ENCODE measurements at regions not wholly inside any gene's neighbourhood (a gene's known extent, or its start where the extent isn't known, plus 50 kb on each side); places are given as distances from the start of the nearest gene placed in this dataset.

- 79% methylated on average over 4 of the region's 4 CpGs for WGBS
- Histone ChIP-seq H3K27ac (ENCODE audit: low read depth in 1 of 2, low read length in 2 of 2) (no peak overlapping the region), H3K9ac (ENCODE audit: low read depth in 1 of 2, low read length in 2 of 2) (no peak overlapping the region), H3K4me1 (ENCODE audit: control insufficient read depth in 4 of 4, insufficient read depth in 4 of 4, low read length in 3 of 4) (no peaks in the 10 kb centered on the region), H3K27me3 (ENCODE audit: control insufficient read depth in 4 of 4, insufficient read depth in 4 of 4, low read length in 3 of 4) (no peaks in the 10 kb centered on the region), H3K9me3 (ENCODE audit: control insufficient read depth in 4 of 4, low read length in 3 of 4) (no peaks in the 10 kb centered on the region), H3K4me3 (ENCODE audit: low read depth in 1 of 3, low read length in 3 of 3) (no peak overlapping the region), H3K36me3 (ENCODE audit: control insufficient read depth in 4 of 4, insufficient read depth in 3 of 4, low read depth in 1 of 4, low read length in 3 of 4) (no peaks in the 10 kb centered on the region)
- TF ChIP-seq ATF3 (IDR thresholded peaks at IDR 0.05), result no peak
- TF ChIP-seq JUND (IDR thresholded peaks at IDR 0.05), result no peak
- TF ChIP-seq FOXA1 (IDR thresholded peaks at IDR 0.05), result no peak
- no peak for TF ChIP-seq TAF1 (conservative IDR thresholded peaks at IDR 0.05)
- no peak for TF ChIP-seq RAD21 (IDR thresholded peaks at IDR 0.05)
- TF ChIP-seq HNF4G (IDR thresholded peaks at IDR 0.05), result no peak
- TF ChIP-seq MAX (IDR thresholded peaks at IDR 0.05), result no peak
- TF ChIP-seq NR2F2 (IDR thresholded peaks at IDR 0.05), result no peak
- no peak for TF ChIP-seq GABPA (IDR thresholded peaks at IDR 0.05 in 1 of 2, conservative IDR thresholded peaks at IDR 0.05 in 1 of 2)
- no peak for TF ChIP-seq EGR1 (IDR thresholded peaks at IDR 0.05; ENCODE audit: low read depth in 2 of 2)
- no peak for TF ChIP-seq RXRA (IDR thresholded peaks at IDR 0.05)
- no peak for TF ChIP-seq REST (IDR thresholded peaks at IDR 0.05)
- no peak for DNase-seq (ENCODE audit: low spot score)
Measured at GRCh38 chr7:12862146-12862545, 174.7 kb downstream of the ARL4A start.

- no peak overlapping the region for H3K9ac ChIP-seq (ENCODE audit: low read depth in 1 of 2, low read length in 2 of 2)
- WGBS, result 92% methylated on average over 11 of the region's 11 CpGs
- DNase-seq (ENCODE audit: low spot score), result no peak
Measured at GRCh38 chr7:12864470-12865046, 177.1 kb downstream of the ARL4A start.

More at GRCh38 chr7:12864470-12865046, 177.1 kb downstream of the ARL4A start:
- Histone ChIP-seq H3K27me3 (ENCODE audit: control insufficient read depth in 4 of 4, insufficient read depth in 4 of 4, low read length in 3 of 4) (no peaks in the 10 kb centered on the region), H3K4me1 (ENCODE audit: control insufficient read depth in 4 of 4, insufficient read depth in 4 of 4, low read length in 3 of 4) (no peaks in the 10 kb centered on the region), H3K4me3 (ENCODE audit: low read depth in 1 of 3, low read length in 3 of 3) (no peak overlapping the region), H3K9me3 (ENCODE audit: control insufficient read depth in 4 of 4, low read length in 3 of 4) (no peaks in the 10 kb centered on the region), H3K27ac (ENCODE audit: low read depth in 1 of 2, low read length in 2 of 2) (no peak overlapping the region), H3K36me3 (ENCODE audit: control insufficient read depth in 4 of 4, insufficient read depth in 3 of 4, low read depth in 1 of 4, low read length in 3 of 4) (no peaks in the 10 kb centered on the region)
- TF ChIP-seq MAX (IDR thresholded peaks at IDR 0.05) (no peak), REST (IDR thresholded peaks at IDR 0.05) (no peak), FOXA1 (IDR thresholded peaks at IDR 0.05) (no peak), ATF3 (IDR thresholded peaks at IDR 0.05) (no peak), JUND (IDR thresholded peaks at IDR 0.05) (no peak), HNF4G (IDR thresholded peaks at IDR 0.05) (no peak), SP1 (IDR thresholded peaks at IDR 0.05) (no peak), CTCF (IDR thresholded peaks at IDR 0.05; ENCODE audit: low read depth, low read length, missing input control) (no peak), GABPA (IDR thresholded peaks at IDR 0.05 in 1 of 2, conservative IDR thresholded peaks at IDR 0.05 in 1 of 2) (no peak), RAD21 (IDR thresholded peaks at IDR 0.05) (no peak), RXRA (IDR thresholded peaks at IDR 0.05) (no peak), HNF4A (conservative IDR thresholded peaks at IDR 0.05) (no peak), TAF1 (conservative IDR thresholded peaks at IDR 0.05) (no peak), YY1 (IDR thresholded peaks at IDR 0.05) (no peak), NR2F2 (IDR thresholded peaks at IDR 0.05) (no peak), EGR1 (IDR thresholded peaks at IDR 0.05; ENCODE audit: low read depth in 2 of 2) (no peak)

All from liver (tissue), 8 donors.